OCI-LY7 (cell line): ENCODE measurements at regions not wholly inside any gene's neighbourhood (a gene's known extent, or its start where the extent isn't known, plus 50 kb on each side); places are given as distances from the start of the nearest gene placed in this dataset.

Experiments
- EZH2phosphoT487 ChIP-seq: fragments of 200-600 bp; sonication (generic); IDR thresholded peaks from 2 replicates; pipeline ENCODE4 v1.6.1; 2018; ENCODE audit warnings: low read depth, borderline replicate concordance, mild to moderate bottlenecking, mixed run types, antibody characterized with exemption, low read length, moderate library complexity, mixed read lengths
- TF ChIP-seq, protein P1 (sequence below): fragments of 200-600 bp; sonication (generic); conservative IDR thresholded peaks from 2 replicates; pipeline ENCODE4 v1.5.1; 2014; ENCODE audit warnings: mild to moderate bottlenecking, antibody characterized with exemption, low read length, moderate library complexity, mixed read lengths

DNA sequence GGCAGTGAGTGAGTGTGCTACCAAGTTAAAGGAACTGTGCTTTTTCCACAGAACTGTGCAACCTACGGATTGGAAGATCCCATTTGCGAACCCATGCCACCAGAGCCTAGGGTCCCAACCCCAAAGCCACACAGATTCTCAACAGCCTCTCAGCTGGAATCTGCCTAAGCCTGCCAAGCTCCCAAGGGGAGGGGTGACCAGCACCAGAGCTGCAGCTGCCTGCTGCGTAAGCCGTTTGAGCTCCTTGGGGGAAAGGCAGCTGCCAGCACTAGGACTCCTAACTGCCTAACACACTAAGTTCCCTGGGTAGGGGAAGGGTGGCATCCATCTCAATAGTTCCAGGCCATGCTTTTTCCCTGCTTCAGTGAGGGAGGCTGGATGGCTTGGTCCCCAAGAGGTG, 738.1 kb upstream of the PRKX start:
- TF ChIP-seq, protein P1, sequence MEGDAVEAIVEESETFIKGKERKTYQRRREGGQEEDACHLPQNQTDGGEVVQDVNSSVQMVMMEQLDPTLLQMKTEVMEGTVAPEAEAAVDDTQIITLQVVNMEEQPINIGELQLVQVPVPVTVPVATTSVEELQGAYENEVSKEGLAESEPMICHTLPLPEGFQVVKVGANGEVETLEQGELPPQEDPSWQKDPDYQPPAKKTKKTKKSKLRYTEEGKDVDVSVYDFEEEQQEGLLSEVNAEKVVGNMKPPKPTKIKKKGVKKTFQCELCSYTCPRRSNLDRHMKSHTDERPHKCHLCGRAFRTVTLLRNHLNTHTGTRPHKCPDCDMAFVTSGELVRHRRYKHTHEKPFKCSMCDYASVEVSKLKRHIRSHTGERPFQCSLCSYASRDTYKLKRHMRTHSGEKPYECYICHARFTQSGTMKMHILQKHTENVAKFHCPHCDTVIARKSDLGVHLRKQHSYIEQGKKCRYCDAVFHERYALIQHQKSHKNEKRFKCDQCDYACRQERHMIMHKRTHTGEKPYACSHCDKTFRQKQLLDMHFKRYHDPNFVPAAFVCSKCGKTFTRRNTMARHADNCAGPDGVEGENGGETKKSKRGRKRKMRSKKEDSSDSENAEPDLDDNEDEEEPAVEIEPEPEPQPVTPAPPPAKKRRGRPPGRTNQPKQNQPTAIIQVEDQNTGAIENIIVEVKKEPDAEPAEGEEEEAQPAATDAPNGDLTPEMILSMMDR = no peak
- TF ChIP-seq EZH2phosphoT487 = no peak
